ENCODE measurements at regions not wholly inside any gene's neighbourhood (a gene's known extent, or its start where the extent isn't known, plus 50 kb on each side); places are given as distances from the start of the nearest gene placed in this dataset.
"Not testable (repeated sequence)": the region's sequence is repeated elsewhere in the genome, so short reads cannot be mapped to it uniquely, and the experiment has no call there.

GRCh38 chr1:146400173-146401121, 171.6 kb upstream of the NOTCH2NLA start:
- not testable (repeated sequence) for TF ChIP-seq CTCF, POLR2A (IDR thresholded peaks at IDR 0.05)
